ENCODE measurements at regions not wholly inside any gene's neighbourhood (a gene's known extent, or its start where the extent isn't known, plus 50 kb on each side); places are given as distances from the start of the nearest gene placed in this dataset.

DNA sequence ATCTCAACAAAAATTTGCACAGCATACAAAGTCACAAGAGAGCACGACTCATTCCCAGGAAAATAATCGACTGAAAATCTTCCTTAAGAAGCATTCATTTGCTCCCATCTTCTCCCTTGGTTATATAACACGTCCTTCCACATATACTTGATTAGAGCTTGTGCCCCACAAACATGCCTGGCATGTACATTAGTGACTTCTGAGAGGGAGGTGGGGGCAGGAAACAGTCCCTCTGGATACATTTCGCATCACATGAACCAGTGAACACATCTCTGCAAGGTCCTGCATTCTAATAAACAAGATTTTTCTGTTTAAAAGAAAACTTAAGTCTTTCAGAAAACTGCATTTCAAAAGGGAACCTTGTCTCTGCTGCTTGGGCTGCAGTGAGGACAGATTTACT lies 54.1 kb upstream of the IGLL5 start:
- WGBS, 2 donors: 28 to 60% methylated on average over 4 of the region's 4 CpGs
- Histone ChIP-seq H3K27me3 (no peaks in the 10 kb centered on the region), H3K9me3 (no peaks in the 10 kb centered on the region), H3K4me1 (no peaks in the 10 kb centered on the region), H3K4me3 (no peak overlapping the region), H3K36me3 (replicated peaks in 1 of 2; ENCODE audit: insufficient read depth in 1 of 2, low read depth in 2 of 2) (no peaks in the 10 kb centered on the region), H3K27ac (no peak overlapping the region)
- ATAC-seq (no peak), DNase-seq (no peak)
- no peak for TF ChIP-seq POLR2A (IDR thresholded peaks at IDR 0.05)
- TF ChIP-seq, protein P1, sequence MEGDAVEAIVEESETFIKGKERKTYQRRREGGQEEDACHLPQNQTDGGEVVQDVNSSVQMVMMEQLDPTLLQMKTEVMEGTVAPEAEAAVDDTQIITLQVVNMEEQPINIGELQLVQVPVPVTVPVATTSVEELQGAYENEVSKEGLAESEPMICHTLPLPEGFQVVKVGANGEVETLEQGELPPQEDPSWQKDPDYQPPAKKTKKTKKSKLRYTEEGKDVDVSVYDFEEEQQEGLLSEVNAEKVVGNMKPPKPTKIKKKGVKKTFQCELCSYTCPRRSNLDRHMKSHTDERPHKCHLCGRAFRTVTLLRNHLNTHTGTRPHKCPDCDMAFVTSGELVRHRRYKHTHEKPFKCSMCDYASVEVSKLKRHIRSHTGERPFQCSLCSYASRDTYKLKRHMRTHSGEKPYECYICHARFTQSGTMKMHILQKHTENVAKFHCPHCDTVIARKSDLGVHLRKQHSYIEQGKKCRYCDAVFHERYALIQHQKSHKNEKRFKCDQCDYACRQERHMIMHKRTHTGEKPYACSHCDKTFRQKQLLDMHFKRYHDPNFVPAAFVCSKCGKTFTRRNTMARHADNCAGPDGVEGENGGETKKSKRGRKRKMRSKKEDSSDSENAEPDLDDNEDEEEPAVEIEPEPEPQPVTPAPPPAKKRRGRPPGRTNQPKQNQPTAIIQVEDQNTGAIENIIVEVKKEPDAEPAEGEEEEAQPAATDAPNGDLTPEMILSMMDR (IDR thresholded peaks at IDR 0.05): no peak
- intact Hi-C loops (cut with DNase I): no loop called here

DNA sequence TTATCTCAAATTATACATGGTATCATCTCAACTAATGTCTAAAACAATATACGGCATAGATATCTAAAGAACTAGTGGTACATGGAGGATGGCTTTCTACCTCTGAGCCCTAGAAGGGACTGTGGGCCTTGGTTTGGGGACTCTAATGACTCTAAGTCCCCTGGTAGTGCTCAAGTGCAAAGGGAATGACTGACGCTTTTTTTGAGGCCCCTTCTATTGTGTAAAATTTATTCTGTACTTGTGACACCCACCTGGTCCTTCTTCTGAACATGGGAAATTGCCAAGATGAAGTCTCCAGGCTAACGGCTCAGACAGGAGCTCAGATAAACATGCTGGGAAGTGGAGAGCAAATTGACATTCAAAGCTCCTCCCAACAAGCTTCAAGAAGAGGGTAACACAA lies 53.4 kb upstream of the IGLL5 start:
- 44 to 55% methylated on average over 3 of the region's 3 CpGs for WGBS, 2 donors
- DNase-seq (no peak), ATAC-seq (no peak)
- no peak overlapping the region for H3K4me3 ChIP-seq
- H3K36me3 ChIP-seq (replicated peaks in 1 of 2; ENCODE audit: insufficient read depth in 1 of 2, low read depth in 2 of 2): no peaks in the 10 kb centered on the region
- no peaks in the 10 kb centered on the region for H3K27me3 ChIP-seq
- H3K4me1 ChIP-seq: no peaks in the 10 kb centered on the region
- no peak overlapping the region for H3K27ac ChIP-seq
- intact Hi-C loops (cut with DNase I): no loop called here
- TF ChIP-seq, protein P1 (IDR thresholded peaks at IDR 0.05): no peak
- H3K9me3 ChIP-seq: no peaks in the 10 kb centered on the region

DNA sequence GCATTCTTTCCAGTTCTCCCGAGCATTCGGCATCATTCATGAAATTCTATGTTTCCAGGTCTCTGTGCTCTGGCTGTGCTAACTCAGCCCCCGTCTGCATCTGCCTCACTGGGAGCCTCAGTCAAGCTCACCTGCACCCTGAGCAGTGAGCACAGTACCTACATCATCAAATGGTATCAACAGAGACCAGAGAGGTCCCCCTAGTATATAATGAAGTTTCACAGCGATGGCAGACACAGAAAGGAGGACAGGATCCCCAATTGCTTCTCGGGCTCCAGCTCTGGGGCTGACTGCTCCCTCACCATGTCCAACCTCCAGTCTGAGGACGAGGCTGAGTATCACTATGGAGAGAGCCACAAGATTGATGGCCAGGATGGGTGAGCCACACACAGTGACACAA lies 52.8 kb upstream of the IGLL5 start:
- Histone ChIP-seq H3K27ac (no peak overlapping the region), H3K4me3 (no peak overlapping the region), H3K27me3 (no peaks in the 10 kb centered on the region), H3K9me3 (no peaks in the 10 kb centered on the region), H3K36me3 (replicated peaks in 1 of 2; ENCODE audit: insufficient read depth in 1 of 2, low read depth in 2 of 2) (no peaks in the 10 kb centered on the region), H3K4me1 (no peaks in the 10 kb centered on the region)
- intact Hi-C loops (cut with DNase I): no loop called here
- WGBS, 2 donors: 58 to 61% methylated on average over 6 of the region's 6 CpGs
- no peak for TF ChIP-seq POLR2A (IDR thresholded peaks at IDR 0.05)
- TF ChIP-seq, protein P1 (IDR thresholded peaks at IDR 0.05): no peak
- no peak for ATAC-seq
- no peak for DNase-seq

DNA sequence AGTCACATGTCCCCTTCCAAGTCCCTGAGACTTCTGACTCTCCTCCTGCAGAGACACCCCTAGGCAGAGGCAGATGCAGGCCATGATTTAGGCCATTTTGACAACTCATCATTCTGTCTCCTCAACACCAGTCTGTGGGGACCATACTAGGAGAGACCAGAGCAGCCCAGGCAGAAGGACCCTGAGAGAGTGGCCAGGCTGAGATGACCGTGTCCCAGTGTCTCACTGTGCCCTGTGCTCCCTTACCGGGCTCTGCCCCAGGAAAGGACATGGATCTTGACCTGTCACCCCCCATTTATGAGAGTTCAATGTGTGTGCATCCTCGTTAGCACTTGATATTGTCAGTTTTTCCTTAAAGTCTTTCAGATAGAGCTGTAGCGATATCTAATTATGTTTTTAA lies 52.4 kb upstream of the IGLL5 start:
- Histone ChIP-seq H3K9me3 (no peaks in the 10 kb centered on the region), H3K27ac (no peak overlapping the region), H3K4me1 (no peaks in the 10 kb centered on the region), H3K36me3 (replicated peaks in 1 of 2; ENCODE audit: insufficient read depth in 1 of 2, low read depth in 2 of 2) (no peaks in the 10 kb centered on the region), H3K4me3 (no peak overlapping the region), H3K27me3 (no peaks in the 10 kb centered on the region)
- DNase-seq: no peak
- 53 to 65% methylated on average over 4 of the region's 4 CpGs for WGBS, 2 donors
- intact Hi-C loops (cut with DNase I): no loop called here
- no peak for TF ChIP-seq POLR2A (IDR thresholded peaks at IDR 0.05)
- no peak for ATAC-seq

DNA sequence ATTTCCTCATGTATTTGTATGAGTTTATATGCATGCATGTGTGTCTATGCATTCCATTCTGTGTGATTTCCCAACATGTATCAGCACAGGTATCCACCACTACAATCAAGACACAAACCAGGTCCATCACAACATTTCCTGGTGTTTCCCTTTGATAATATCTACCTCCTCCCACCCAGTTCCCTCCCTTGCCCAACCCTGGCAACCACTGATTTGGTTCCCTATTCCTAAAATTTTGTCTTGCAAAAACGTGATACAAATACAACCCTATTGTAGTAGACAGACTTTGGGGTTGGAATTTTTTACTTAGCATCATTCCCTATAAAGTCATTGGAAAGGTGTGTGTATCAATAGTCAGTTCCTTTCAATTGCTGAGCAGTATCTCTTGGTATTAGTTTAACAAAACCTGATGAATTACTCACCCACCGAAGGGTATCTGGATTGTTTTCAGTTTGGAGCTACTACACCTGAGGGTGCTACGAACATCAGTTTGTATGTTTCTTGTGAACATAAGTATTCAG lies 51.8 kb upstream of the IGLL5 start:
- Histone ChIP-seq H3K9me3 (no peaks in the 10 kb centered on the region), H3K27me3 (no peaks in the 10 kb centered on the region), H3K27ac (no peak overlapping the region), H3K4me3 (no peak overlapping the region), H3K4me1 (no peaks in the 10 kb centered on the region), H3K36me3 (replicated peaks in 1 of 2; ENCODE audit: insufficient read depth in 1 of 2, low read depth in 2 of 2) (no peaks in the 10 kb centered on the region)
- DNase-seq (no peak), ATAC-seq (no peak)
- 48 to 58% methylated on average over 3 of the region's 3 CpGs for WGBS, 2 donors
- TF ChIP-seq, protein P1 (IDR thresholded peaks at IDR 0.05): no peak
- intact Hi-C loops (cut with DNase I): no loop called here
